Ovary (tissue), 3 donors: ENCODE measurements at regions not wholly inside any gene's neighbourhood (a gene's known extent, or its start where the extent isn't known, plus 50 kb on each side); places are given as distances from the start of the nearest gene placed in this dataset.

Source experiments
- CTCF ChIP-seq, 3 donors: fragments of 450-650 bp in 2 of 3; fragments of 200-600 bp in 1 of 3; IDR thresholded peaks; one replicate each; pipeline versions ENCODE4 v1.5.1 to v1.8.0; 2016 to 2022; ENCODE audit warnings: antibody characterized with exemption in 3 of 3, mild to moderate bottlenecking in 1 of 3
- POLR2A ChIP-seq: fragments of 450-650 bp; IDR thresholded peaks from one replicate; pipeline ENCODE4 v1.6.1; 2017; ENCODE audit warnings: antibody characterized with exemption, mild to moderate bottlenecking, moderate library complexity
- donor health status: DM: no; HTN: no; CAD: no.

DNA sequence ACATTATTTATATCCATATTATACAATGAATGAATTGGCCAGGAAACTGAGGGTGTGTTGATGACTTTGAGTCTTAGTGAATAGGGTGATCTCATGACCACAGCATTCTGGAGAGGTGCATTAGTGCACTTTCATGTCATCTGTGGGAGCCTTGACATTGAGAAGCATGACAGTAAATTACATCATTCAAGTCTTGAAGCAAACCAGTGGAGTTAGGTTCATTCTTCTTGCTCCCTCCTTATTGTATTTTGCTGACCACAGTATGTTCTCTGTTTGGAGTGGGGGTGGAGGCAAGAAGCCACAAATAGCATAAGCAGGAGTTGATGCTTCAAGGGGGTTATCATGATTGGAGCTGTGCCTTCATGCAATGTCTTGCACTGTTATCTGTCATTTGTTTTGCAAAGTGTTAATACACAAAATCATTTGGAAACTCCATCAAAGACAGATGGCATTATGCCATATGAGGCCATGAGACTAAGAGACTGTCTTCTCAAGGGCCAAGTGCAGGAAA lies 680.2 kb downstream of the NYAP2 start:
- TF ChIP-seq POLR2A (no peak), CTCF (IDR thresholded peaks at IDR 0.05) (no peak)
